GM12878 (cell line): ENCODE measurements at regions not wholly inside any gene's neighbourhood (a gene's known extent, or its start where the extent isn't known, plus 50 kb on each side); places are given as distances from the start of the nearest gene placed in this dataset.

Experiments
- ATAC-seq: fragments of 200-7000 bp; cut with Tn5 transposase; 3 replicates; pipeline ENCODE4 v1.9.1; 2020; ENCODE audit warnings: mild to moderate bottlenecking, moderate library complexity
- BruUV-seq: library from RNA; stranded (reverse); fragments of 400-500 nt; replicated peaks from 2 replicates; lab custom pipeline; 2021; lab: Mats Ljungman, UMichigan
- CTCF ChIA-PET: fragments of 300-600 bp; sonication (Branson Sonifier 250); formaldehyde crosslinking; extraction: SDS; loops from one replicate; lab custom pipeline; 2021; ENCODE audit warnings: inconsistent platforms; lab: Yijun Ruan, JAX
- POLR2A ChIA-PET: fragments of 350-600 bp; formaldehyde crosslinking; extraction: SDS; loops from one replicate; lab custom pipeline; 2021; ENCODE audit warnings: inconsistent platforms; lab: Charles Lee
- RAD21 ChIA-PET: fragments of 300-600 bp; sonication (Branson Sonifier 250); formaldehyde crosslinking; loops from one replicate; lab custom pipeline; 2023; ENCODE audit warnings: antibody characterized with exemption; ENCODE audit not compliant: unreplicated experiment; lab: Charles Lee
- SMC1A ChIA-PET: fragments of 300-600 bp; sonication (Branson Sonifier 250); formaldehyde crosslinking; loops from one replicate; lab custom pipeline; 2023; ENCODE audit not compliant: unreplicated experiment, uncharacterized antibody; lab: Charles Lee
- DNase-seq: peaks from one replicate; pipeline ENCODE4 v3.0.0-alpha.2; 2011; ENCODE audit warnings: low read depth, low spot score
- FAIRE-seq: peaks from 3 replicates; lab custom pipeline; 2011; peaks lifted over from hg19 to GRCh38; lab: Jason Lieb, UNC
- H2AFZ ChIP-seq: 2 replicates; pipeline ENCODE4 v1.6.0; 2011; ENCODE audit warnings: low read depth, low read length, control low read depth; ENCODE audit not compliant: control insufficient read depth
- H3K27ac ChIP-seq: 2 replicates; pipeline ENCODE4 v1.5.1; 2011; ENCODE audit warnings: control low read depth; ENCODE audit not compliant: control insufficient read depth, insufficient read depth
- H3K27me3 ChIP-seq, 2 experiments: replicated peaks in 1 of 2; 2 replicates each; pipeline versions ENCODE4 v1.6.0 to v1.6.1; 2011; ENCODE audit warnings: low read length in 1 of 2; ENCODE audit not compliant: control insufficient read depth in 2 of 2, insufficient read depth in 2 of 2
- H3K36me3 ChIP-seq, 2 experiments: 2 replicates each; pipeline ENCODE4 v1.5.1; 2011; ENCODE audit warnings: low read length in 1 of 2; ENCODE audit not compliant: control insufficient read depth in 2 of 2, insufficient read depth in 2 of 2
- H3K4me1 ChIP-seq: 2 replicates; pipeline ENCODE4 v1.6.1; 2011; ENCODE audit warnings: mild to moderate bottlenecking, low read length, moderate library complexity, mixed read lengths; ENCODE audit not compliant: control insufficient read depth, insufficient read depth
- H3K4me2 ChIP-seq: 2 replicates; pipeline ENCODE4 v1.6.0; 2011; ENCODE audit warnings: control low read depth; ENCODE audit not compliant: control insufficient read depth, insufficient read depth
- H3K4me3 ChIP-seq: fragments of 200-600 bp; sonication (generic); 2 replicates; pipeline ENCODE4 v1.5.1; 2016
- H3K79me2 ChIP-seq: 2 replicates; pipeline ENCODE4 v1.6.0; 2011; ENCODE audit warnings: low read length; ENCODE audit not compliant: control insufficient read depth, insufficient read depth
- H3K9ac ChIP-seq: 2 replicates; pipeline ENCODE4 v1.8.0; 2011; ENCODE audit warnings: low read length, control low read depth, mixed read lengths; ENCODE audit not compliant: control insufficient read depth, insufficient read depth
- H3K9me3 ChIP-seq: replicated peaks from 3 replicates; pipeline ENCODE4 v1.5.1; 2011; ENCODE audit warnings: mild to moderate bottlenecking, low read length; ENCODE audit not compliant: control insufficient read depth, insufficient read depth
- H4K20me1 ChIP-seq: 2 replicates; pipeline ENCODE4 v1.6.0; 2011; ENCODE audit not compliant: control insufficient read depth, insufficient read depth
- ASH2L ChIP-seq: fragments of 300-600, 200-600 bp; sonication (generic); IDR thresholded peaks from 2 replicates; pipeline ENCODE4 v1.6.1; 2017; ENCODE audit warnings: low read depth, mild to moderate bottlenecking, borderline replicate concordance
- CREM ChIP-seq: IDR thresholded peaks from 2 replicates; pipeline ENCODE4 v1.6.1; 2014; ENCODE audit warnings: antibody characterized with exemption, low read depth
- FOXK2 ChIP-seq: fragments of 450-650 bp; IDR thresholded peaks from 2 replicates; pipeline ENCODE4 v1.6.1; 2017; ENCODE audit warnings: mild to moderate bottlenecking, moderate library complexity
- SIX5 ChIP-seq: IDR thresholded peaks from 2 replicates; pipeline ENCODE4 v1.6.1; 2011; ENCODE audit warnings: mild to moderate bottlenecking, low read depth, low read length, moderate library complexity; ENCODE audit not compliant: severe bottlenecking
- TAF1 ChIP-seq: IDR thresholded peaks from 2 replicates; pipeline ENCODE4 v1.6.1; 2011; ENCODE audit warnings: mild to moderate bottlenecking, low read depth, low read length, borderline replicate concordance
- TCF7 ChIP-seq: IDR thresholded peaks from 2 replicates; pipeline ENCODE4 v1.6.1; 2014; ENCODE audit warnings: antibody characterized with exemption, borderline replicate concordance
- ZSCAN29 ChIP-seq: fragments of 450-650 bp; IDR thresholded peaks from 2 replicates; pipeline ENCODE4 v1.6.1; 2017; ENCODE audit warnings: mild to moderate bottlenecking, moderate library complexity
- whole genome bisulfite sequencing: methylation state at CpG from one replicate; pipeline ENCODE4 v1.1.6; 2016; ENCODE audit warnings: low lambda C conversion rate; ENCODE audit not compliant: insufficient replicate concordance, insufficient coverage; ENCODE audit errors: missing lambda C conversion rate; 5-methylcytosine and 5-hydroxymethylcytosine counted together
- in situ Hi-C: fragments of 300-500 bp; cut with MboI; formaldehyde crosslinking; loops from 9 replicates; pipeline ENCODE4 v1.14.3; 2018; ENCODE audit warnings: mixed read lengths
- intact Hi-C: fragments of 100-400 bp; cut with micrococcal nuclease; formaldehyde crosslinking; loops from one replicate; pipeline ENCODE4 v1.14.2; 2022; ENCODE audit not compliant: unreplicated experiment

- Histone ChIP-seq H3K4me1 (no peaks in the 10 kb centered on the region), H3K79me2 (no peaks in the 10 kb centered on the region), H3K9ac (no peak overlapping the region), H3K9me3 (no peaks in the 10 kb centered on the region), H3K4me3 (no peak overlapping the region), H3K36me3 (no peaks in the 10 kb centered on the region), H4K20me1 (no peaks in the 10 kb centered on the region), H3K27ac (no peak overlapping the region), H2AFZ (no peak overlapping the region), H3K4me2 (no peak overlapping the region), H3K27me3 (no peaks in the 10 kb centered on the region; a peak in 1 of 4 replicates)
- in situ Hi-C loops, result no loop called here
- BruUV-seq, result no TSS peak
- RAD21 ChIA-PET, result no interaction called here
- FAIRE-seq, result no peak
- TF ChIP-seq ASH2L (no peak), FOXK2 (no peak)
- SMC1A ChIA-PET, result no interaction called here
- no peak for ATAC-seq
- intact Hi-C loops, result no loop called here
- 13% methylated on average over 11 of the region's 12 CpGs for WGBS
- no peak for DNase-seq
- CTCF ChIA-PET, result interaction anchor here (0.7 kb wide), 1 partner anchor 56 kb away, joined by 3 read pairs; no protein-coding TSS in a partner anchor
- POLR2A ChIA-PET, result no interaction called here
Measured at GRCh38 chr14:101508196-101508947, 52.9 kb upstream of the DIO3 start.

- no peak for ATAC-seq
- no peaks in the 10 kb centered on the region for H3K79me2 ChIP-seq
- no peaks in the 10 kb centered on the region for H3K4me1 ChIP-seq
- H3K4me3 ChIP-seq, result no peak overlapping the region
- H3K27me3 ChIP-seq, result no peaks in the 10 kb centered on the region
- no TSS peak for BruUV-seq
- H3K27ac ChIP-seq, result no peak overlapping the region
- ChIA-PET CTCF (no interaction called here), RAD21 (no interaction called here), POLR2A (no interaction called here), SMC1A (no interaction called here)
- 36% methylated on average over 18 of the region's 18 CpGs for WGBS
- no peaks in the 10 kb centered on the region for H3K36me3 ChIP-seq
- intact Hi-C loops (no loop called here), in situ Hi-C loops (no loop called here)
- TF ChIP-seq CREM (no peak), SIX5 (no peak), TCF7 (no peak), TAF1 (no peak), ZSCAN29 (no peak)
- H3K9me3 ChIP-seq, result no peaks in the 10 kb centered on the region
- H3K9ac ChIP-seq, result no peak overlapping the region
- no peak overlapping the region for H2AFZ ChIP-seq
- no peaks in the 10 kb centered on the region for H4K20me1 ChIP-seq
- FAIRE-seq, result no peak
- no peak for DNase-seq
- H3K4me2 ChIP-seq, result no peak overlapping the region
Measured at GRCh38 chr14:101508948-101509729, 52.2 kb upstream of the DIO3 start.
